ENCODE measurements at regions not wholly inside any gene's neighbourhood (a gene's known extent, or its start where the extent isn't known, plus 50 kb on each side); places are given as distances from the start of the nearest gene placed in this dataset.
A peak's percentile ranks its signal among the peaks of the same experiment; 100 is the strongest.

DNA sequence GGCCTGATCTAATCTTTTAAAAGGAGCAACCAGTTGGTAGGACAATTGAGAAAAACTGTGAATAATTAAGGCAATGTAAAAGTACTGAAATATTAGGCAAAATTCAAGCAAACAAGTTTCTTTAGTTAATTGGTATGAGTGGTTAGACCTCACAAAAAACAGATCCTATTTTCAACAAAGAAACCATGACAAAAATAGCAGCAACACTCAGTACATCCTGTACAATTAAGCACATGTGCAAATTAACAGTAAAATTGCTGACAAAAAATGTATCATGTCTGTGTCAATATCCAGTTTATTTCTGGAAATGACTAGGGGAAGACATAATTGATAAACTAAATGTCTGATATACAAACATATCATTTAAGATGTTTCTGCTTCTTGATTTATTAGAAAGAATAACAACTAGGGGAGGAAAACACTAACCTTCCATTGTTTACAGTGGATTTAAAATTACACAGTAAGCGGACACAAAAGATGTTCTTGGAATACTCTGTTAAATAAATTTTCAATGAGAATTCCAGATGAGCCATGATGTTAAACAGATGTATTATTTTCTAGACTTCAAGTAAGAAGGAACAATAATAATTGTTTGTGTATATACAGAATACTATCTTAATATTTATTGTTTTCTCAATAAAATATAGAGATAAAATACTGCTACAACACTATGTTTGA lies 638.9 kb downstream of the SPRY1 start:
- H3K36me3 ChIP-seq (ENCODE audit: control insufficient read depth in 2 of 3, insufficient read depth in 3 of 3, low read length in 3 of 3): no peaks in the 10 kb centered on the region
- no peak overlapping the region for H3K4me3 ChIP-seq (ENCODE audit: low read length in 3 of 3)
- no peaks in the 10 kb centered on the region for H3K27me3 ChIP-seq (ENCODE audit: control insufficient read depth, insufficient read depth, low read length)
- FAIRE-seq (peak; percentile 63), DNase-seq (peak in 1 of 5 donors; percentile 20)
- TF ChIP-seq, protein P1, sequence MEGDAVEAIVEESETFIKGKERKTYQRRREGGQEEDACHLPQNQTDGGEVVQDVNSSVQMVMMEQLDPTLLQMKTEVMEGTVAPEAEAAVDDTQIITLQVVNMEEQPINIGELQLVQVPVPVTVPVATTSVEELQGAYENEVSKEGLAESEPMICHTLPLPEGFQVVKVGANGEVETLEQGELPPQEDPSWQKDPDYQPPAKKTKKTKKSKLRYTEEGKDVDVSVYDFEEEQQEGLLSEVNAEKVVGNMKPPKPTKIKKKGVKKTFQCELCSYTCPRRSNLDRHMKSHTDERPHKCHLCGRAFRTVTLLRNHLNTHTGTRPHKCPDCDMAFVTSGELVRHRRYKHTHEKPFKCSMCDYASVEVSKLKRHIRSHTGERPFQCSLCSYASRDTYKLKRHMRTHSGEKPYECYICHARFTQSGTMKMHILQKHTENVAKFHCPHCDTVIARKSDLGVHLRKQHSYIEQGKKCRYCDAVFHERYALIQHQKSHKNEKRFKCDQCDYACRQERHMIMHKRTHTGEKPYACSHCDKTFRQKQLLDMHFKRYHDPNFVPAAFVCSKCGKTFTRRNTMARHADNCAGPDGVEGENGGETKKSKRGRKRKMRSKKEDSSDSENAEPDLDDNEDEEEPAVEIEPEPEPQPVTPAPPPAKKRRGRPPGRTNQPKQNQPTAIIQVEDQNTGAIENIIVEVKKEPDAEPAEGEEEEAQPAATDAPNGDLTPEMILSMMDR (IDR thresholded peaks at IDR 0.05; ENCODE audit: borderline replicate concordance, extremely low read depth, insufficient read depth): no peak
- intact Hi-C loops (cut with DNase I): no loop called here
- H3K27ac ChIP-seq (ENCODE audit: low read depth in 2 of 2, low read length in 2 of 2): no peak overlapping the region
- H3K9me3 ChIP-seq (ENCODE audit: control insufficient read depth in 2 of 3, insufficient read depth in 1 of 3, low read length in 3 of 3): no peaks in the 10 kb centered on the region
- H3K9ac ChIP-seq (ENCODE audit: low read length in 3 of 3): no peak overlapping the region
- no peaks in the 10 kb centered on the region for H3K4me1 ChIP-seq (ENCODE audit: control insufficient read depth in 2 of 3, insufficient read depth in 2 of 3, low read depth in 1 of 3, low read length in 3 of 3)

DNA sequence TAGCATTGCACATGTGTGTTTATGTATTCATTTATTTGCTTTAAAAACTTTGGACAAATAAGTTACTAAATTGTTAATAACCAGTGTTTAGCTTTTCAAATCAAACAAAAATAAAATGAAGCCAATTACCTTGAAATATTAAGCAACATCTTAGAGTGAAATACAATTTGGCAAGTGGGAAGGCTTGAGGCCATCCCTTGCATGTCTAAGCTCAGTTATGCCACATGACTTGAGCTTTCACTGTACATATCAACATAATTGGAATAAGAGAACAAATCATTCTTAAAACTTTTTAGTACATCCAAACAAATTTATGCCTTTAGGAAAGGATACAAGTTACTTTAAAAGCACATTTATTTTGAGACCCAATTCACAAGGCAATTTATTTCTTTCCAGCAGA lies 640.6 kb downstream of the SPRY1 start:
- intact Hi-C loops (cut with DNase I): no loop called here
- H3K9ac ChIP-seq (ENCODE audit: low read length in 3 of 3): no peak overlapping the region
- DNase-seq: no peak
- no peak overlapping the region for H3K4me3 ChIP-seq (ENCODE audit: low read length in 3 of 3)
- no peak overlapping the region for H3K27ac ChIP-seq (ENCODE audit: low read depth in 2 of 2, low read length in 2 of 2)
- no peak for FAIRE-seq
- no peaks in the 10 kb centered on the region for H3K9me3 ChIP-seq (ENCODE audit: control insufficient read depth in 2 of 3, insufficient read depth in 1 of 3, low read length in 3 of 3)
- TF ChIP-seq, protein P1 (IDR thresholded peaks at IDR 0.05; ENCODE audit: borderline replicate concordance, extremely low read depth, insufficient read depth): no peak
- no peaks in the 10 kb centered on the region for H3K4me1 ChIP-seq (ENCODE audit: control insufficient read depth in 2 of 3, insufficient read depth in 2 of 3, low read depth in 1 of 3, low read length in 3 of 3)
- no peaks in the 10 kb centered on the region for H3K36me3 ChIP-seq (ENCODE audit: control insufficient read depth in 2 of 3, insufficient read depth in 3 of 3, low read length in 3 of 3)
- no peaks in the 10 kb centered on the region for H3K27me3 ChIP-seq (ENCODE audit: control insufficient read depth, insufficient read depth, low read length)

DNA sequence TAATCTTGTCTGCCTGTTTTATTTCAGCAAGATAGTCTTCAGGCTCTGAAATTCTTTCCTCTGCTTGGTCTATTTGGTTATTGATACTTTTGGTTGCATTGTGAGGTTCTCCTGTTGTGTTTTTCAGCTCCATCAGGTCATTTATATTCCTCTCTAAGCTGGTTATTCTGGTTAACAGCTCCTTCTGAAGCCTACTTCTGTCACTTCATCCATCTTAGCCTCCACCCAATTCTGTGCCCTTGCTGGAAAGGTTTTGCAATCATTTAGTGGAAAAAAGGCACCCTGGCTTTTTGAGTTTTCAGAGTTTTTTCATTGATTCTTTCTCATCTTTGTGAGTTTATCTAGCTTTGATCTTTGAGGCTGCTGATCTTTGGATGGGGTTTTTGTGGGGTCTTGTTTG lies 647.7 kb downstream of the SPRY1 start:
- no peaks in the 10 kb centered on the region for H3K9me3 ChIP-seq (ENCODE audit: control insufficient read depth in 2 of 3, insufficient read depth in 1 of 3, low read length in 3 of 3)
- TF ChIP-seq, protein P1 (IDR thresholded peaks at IDR 0.05; ENCODE audit: borderline replicate concordance, extremely low read depth, insufficient read depth): no peak
- intact Hi-C loops (cut with DNase I): no loop called here
- DNase-seq (no peak), FAIRE-seq (no peak)
- no peak overlapping the region for H3K4me3 ChIP-seq (ENCODE audit: low read length in 3 of 3)
- H3K4me1 ChIP-seq (ENCODE audit: control insufficient read depth in 2 of 3, insufficient read depth in 2 of 3, low read depth in 1 of 3, low read length in 3 of 3): no peaks in the 10 kb centered on the region
- H3K27me3 ChIP-seq (ENCODE audit: control insufficient read depth, insufficient read depth, low read length): no peaks in the 10 kb centered on the region
- no peak overlapping the region for H3K27ac ChIP-seq (ENCODE audit: low read depth in 2 of 2, low read length in 2 of 2)
- no peaks in the 10 kb centered on the region for H3K36me3 ChIP-seq (ENCODE audit: control insufficient read depth in 2 of 3, insufficient read depth in 3 of 3, low read length in 3 of 3)
- no peak overlapping the region for H3K9ac ChIP-seq (ENCODE audit: low read length in 3 of 3)

DNA sequence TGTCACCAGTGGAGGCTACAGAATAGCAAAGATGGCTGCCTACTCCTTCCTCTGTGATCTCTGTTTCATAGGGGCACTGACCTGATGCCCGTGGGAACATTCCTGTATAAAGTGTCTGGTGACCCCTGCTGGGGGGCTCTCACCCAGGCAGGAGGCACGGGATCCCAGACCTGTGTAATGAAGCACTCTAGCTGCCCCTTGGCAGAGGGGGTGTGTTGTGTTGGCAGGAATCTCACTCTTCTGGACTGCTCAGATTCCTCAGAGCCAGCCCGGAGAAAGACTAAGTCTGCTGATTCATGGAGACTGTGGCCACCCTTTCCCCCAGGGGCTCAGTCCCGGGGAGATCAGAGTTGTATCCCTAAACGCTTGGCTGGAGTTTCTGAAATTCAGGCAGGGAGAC lies 648.3 kb downstream of the SPRY1 start:
- H3K4me3 ChIP-seq (ENCODE audit: low read length in 3 of 3): no peak overlapping the region
- H3K9ac ChIP-seq (ENCODE audit: low read length in 3 of 3): no peak overlapping the region
- no peaks in the 10 kb centered on the region for H3K36me3 ChIP-seq (ENCODE audit: control insufficient read depth in 2 of 3, insufficient read depth in 3 of 3, low read length in 3 of 3)
- no peaks in the 10 kb centered on the region for H3K9me3 ChIP-seq (ENCODE audit: control insufficient read depth in 2 of 3, insufficient read depth in 1 of 3, low read length in 3 of 3)
- FAIRE-seq (no peak), DNase-seq (peak in 1 of 5 donors; percentile 12)
- H3K27ac ChIP-seq (ENCODE audit: low read depth in 2 of 2, low read length in 2 of 2): no peak overlapping the region
- TF ChIP-seq, protein P1 (IDR thresholded peaks at IDR 0.05; ENCODE audit: borderline replicate concordance, extremely low read depth, insufficient read depth): no peak
- intact Hi-C loops (cut with DNase I): no loop called here
- no peaks in the 10 kb centered on the region for H3K4me1 ChIP-seq (ENCODE audit: control insufficient read depth in 2 of 3, insufficient read depth in 2 of 3, low read depth in 1 of 3, low read length in 3 of 3)
- H3K27me3 ChIP-seq (ENCODE audit: control insufficient read depth, insufficient read depth, low read length): no peaks in the 10 kb centered on the region
